Liver (tissue), 3 donors: ENCODE measurements at regions not wholly inside any gene's neighbourhood (a gene's known extent, or its start where the extent isn't known, plus 50 kb on each side); places are given as distances from the start of the nearest gene placed in this dataset.
A peak's percentile ranks its signal among the peaks of the same experiment; 100 is the strongest.

Source experiments
- ATF3 ChIP-seq: IDR thresholded peaks from 2 replicates; pipeline ENCODE4 v1.6.1; 2016; ENCODE audit warnings: antibody characterized with exemption
- EGR1 ChIP-seq, 2 donors: IDR thresholded peaks; 2 replicates each; pipeline ENCODE4 v1.6.1; 2016 to 2018; ENCODE audit warnings: antibody characterized with exemption in 2 of 2, low read depth in 2 of 2
- FOXA1 ChIP-seq: IDR thresholded peaks from 2 replicates; pipeline ENCODE4 v1.6.1; 2016; ENCODE audit warnings: antibody characterized with exemption
- GABPA ChIP-seq, 2 donors: IDR thresholded peaks in 1 of 2; conservative IDR thresholded peaks in 1 of 2; 2 replicates each; pipeline ENCODE4 v1.6.1; 2016; ENCODE audit warnings: antibody characterized with exemption in 2 of 2, mild to moderate bottlenecking in 1 of 2, moderate library complexity in 1 of 2
- HNF4A ChIP-seq, 2 donors: conservative IDR thresholded peaks; 2 replicates each; pipeline ENCODE4 v1.6.1; 2016; ENCODE audit warnings: antibody characterized with exemption in 2 of 2, mild to moderate bottlenecking in 2 of 2
- JUND ChIP-seq, 2 donors: IDR thresholded peaks; 2 replicates each; pipeline ENCODE4 v1.6.1; 2016; ENCODE audit warnings: antibody characterized with exemption in 2 of 2
- RAD21 ChIP-seq, 2 donors: IDR thresholded peaks; 2 replicates each; pipeline ENCODE4 v1.6.1; 2016; ENCODE audit warnings: antibody characterized with exemption in 2 of 2, mild to moderate bottlenecking in 2 of 2
- RXRA ChIP-seq, 2 donors: IDR thresholded peaks; 2 replicates each; pipeline ENCODE4 v1.6.1; 2017 to 2018; ENCODE audit warnings: antibody characterized with exemption in 2 of 2, mild to moderate bottlenecking in 1 of 2
- SP1 ChIP-seq: IDR thresholded peaks from 2 replicates; pipeline ENCODE4 v1.6.1; 2018; ENCODE audit warnings: antibody characterized with exemption, mild to moderate bottlenecking
- TAF1 ChIP-seq: conservative IDR thresholded peaks from 2 replicates; pipeline ENCODE4 v1.6.1; 2016; ENCODE audit warnings: antibody characterized with exemption, mild to moderate bottlenecking
- YY1 ChIP-seq: IDR thresholded peaks from 2 replicates; pipeline ENCODE4 v1.6.1; 2016; ENCODE audit warnings: antibody characterized with exemption, mild to moderate bottlenecking
- ZBTB33 ChIP-seq: IDR thresholded peaks from 2 replicates; pipeline ENCODE4 v1.6.1; 2016; ENCODE audit warnings: antibody characterized with exemption
- TF ChIP-seq, protein P1 (sequence below): fragments of 150-350 bp; IDR thresholded peaks from 2 replicates; pipeline ENCODE4 v1.5.1; 2017; ENCODE audit warnings: improper control_type of control experiment, low read depth, low read length; ENCODE audit not compliant: missing input control
- TF ChIP-seq, protein P2 (sequence below): IDR thresholded peaks from 2 replicates; pipeline ENCODE4 v1.6.1; 2016; ENCODE audit warnings: antibody characterized with exemption
- donor health status: healthy.
- donor health status: healthy.

GRCh38 chr4:81684352-81684751, 212.6 kb upstream of the RASGEF1B start:
- TF ChIP-seq, protein P1, sequence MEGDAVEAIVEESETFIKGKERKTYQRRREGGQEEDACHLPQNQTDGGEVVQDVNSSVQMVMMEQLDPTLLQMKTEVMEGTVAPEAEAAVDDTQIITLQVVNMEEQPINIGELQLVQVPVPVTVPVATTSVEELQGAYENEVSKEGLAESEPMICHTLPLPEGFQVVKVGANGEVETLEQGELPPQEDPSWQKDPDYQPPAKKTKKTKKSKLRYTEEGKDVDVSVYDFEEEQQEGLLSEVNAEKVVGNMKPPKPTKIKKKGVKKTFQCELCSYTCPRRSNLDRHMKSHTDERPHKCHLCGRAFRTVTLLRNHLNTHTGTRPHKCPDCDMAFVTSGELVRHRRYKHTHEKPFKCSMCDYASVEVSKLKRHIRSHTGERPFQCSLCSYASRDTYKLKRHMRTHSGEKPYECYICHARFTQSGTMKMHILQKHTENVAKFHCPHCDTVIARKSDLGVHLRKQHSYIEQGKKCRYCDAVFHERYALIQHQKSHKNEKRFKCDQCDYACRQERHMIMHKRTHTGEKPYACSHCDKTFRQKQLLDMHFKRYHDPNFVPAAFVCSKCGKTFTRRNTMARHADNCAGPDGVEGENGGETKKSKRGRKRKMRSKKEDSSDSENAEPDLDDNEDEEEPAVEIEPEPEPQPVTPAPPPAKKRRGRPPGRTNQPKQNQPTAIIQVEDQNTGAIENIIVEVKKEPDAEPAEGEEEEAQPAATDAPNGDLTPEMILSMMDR, result no peak
- TF ChIP-seq ATF3 (no peak), EGR1 (IDR thresholded peaks at IDR 0.05; ENCODE audit: low read depth in 2 of 2) (no peak), FOXA1 (no peak), RXRA (IDR thresholded peaks at IDR 0.05) (no peak), JUND (IDR thresholded peaks at IDR 0.05) (no peak), TAF1 (no peak), HNF4A (conservative IDR thresholded peaks at IDR 0.05) (no peak), ZBTB33 (no peak), YY1 (no peak), RAD21 (IDR thresholded peaks at IDR 0.05) (peak in 1 of 2 donors; percentile 37), GABPA (IDR thresholded peaks at IDR 0.05 in 1 of 2, conservative IDR thresholded peaks at IDR 0.05 in 1 of 2) (no peak), SP1 (no peak)
- TF ChIP-seq, protein P2, sequence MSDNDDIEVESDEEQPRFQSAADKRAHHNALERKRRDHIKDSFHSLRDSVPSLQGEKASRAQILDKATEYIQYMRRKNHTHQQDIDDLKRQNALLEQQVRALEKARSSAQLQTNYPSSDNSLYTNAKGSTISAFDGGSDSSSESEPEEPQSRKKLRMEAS, result no peak
